OCI-LY3 (cell line): ENCODE measurements at regions not wholly inside any gene's neighbourhood (a gene's known extent, or its start where the extent isn't known, plus 50 kb on each side); places are given as distances from the start of the nearest gene placed in this dataset.
"Not testable (repeated sequence)": the region's sequence is repeated elsewhere in the genome, so short reads cannot be mapped to it uniquely, and the experiment has no call there.

Experiments
- H2AFZ ChIP-seq: fragments of 200-600, 300-600 bp; shearing (Covaris generic); 2 replicates; pipeline ENCODE4 v1.6.0; 2014; ENCODE audit warnings: antibody characterized with exemption, low read depth, low read length
- H3K27ac ChIP-seq: fragments of 200-600, 300-600 bp; sonication (generic); 2 replicates; pipeline ENCODE4 v1.5.1; 2014; ENCODE audit warnings: mild to moderate bottlenecking, low read length, moderate library complexity, mixed read lengths
- H3K27me3 ChIP-seq: fragments of 200-600, 300-600 bp; sonication (generic); 2 replicates; pipeline ENCODE4 v1.6.1; 2014; ENCODE audit warnings: low read depth, low read length, mixed read lengths
- H3K36me3 ChIP-seq: fragments of 200-600, 300-600 bp; sonication (generic); replicated peaks from 2 replicates; pipeline ENCODE3; 2014; ENCODE audit warnings: low read depth, low read length, mixed read lengths
- H3K4me1 ChIP-seq: fragments of 300-600, 200-600 bp; sonication (generic); 2 replicates; pipeline ENCODE4 v1.6.1; 2014; ENCODE audit warnings: low read length, mixed read lengths
- H3K4me2 ChIP-seq: fragments of 200-600, 300-600 bp; sonication (generic); 2 replicates; pipeline ENCODE4 v1.6.1; 2014; ENCODE audit warnings: low read length, mixed read lengths
- H3K4me3 ChIP-seq: fragments of 300-600, 200-600 bp; sonication (generic); 2 replicates; pipeline ENCODE4 v1.5.1; 2014; ENCODE audit warnings: antibody characterized with exemption, mild to moderate bottlenecking, low read length, moderate library complexity
- H3K79me2 ChIP-seq: fragments of 300-600, 200-600 bp; shearing (Covaris generic); 2 replicates; pipeline ENCODE4 v1.6.1; 2014; ENCODE audit warnings: mild to moderate bottlenecking, low read length, mixed read lengths
- H3K9ac ChIP-seq: fragments of 300-600, 200-600 bp; shearing (Covaris generic); 2 replicates; pipeline ENCODE4 v1.6.0; 2014; ENCODE audit warnings: mild to moderate bottlenecking, low read length, moderate library complexity
- H3K9me3 ChIP-seq: fragments of 200-600, 300-600 bp; shearing (Covaris generic); 2 replicates; pipeline ENCODE4 v1.6.1; 2014; ENCODE audit warnings: low read length, mixed read lengths; ENCODE audit not compliant: insufficient read depth
- H4K20me1 ChIP-seq: fragments of 200-600, 300-600 bp; sonication (generic); 2 replicates; pipeline ENCODE4 v1.6.1; 2016; ENCODE audit warnings: low read length, mixed read lengths; ENCODE audit not compliant: insufficient read depth
- CTCF ChIP-seq: fragments of 200-600, 300-600 bp; sonication (generic); IDR thresholded peaks from 2 replicates; pipeline ENCODE4 v1.5.1; 2014; ENCODE audit warnings: antibody characterized with exemption, low read length, low read depth
- EZH2phosphoT487 ChIP-seq: fragments of 200-600 bp; shearing (Covaris generic); IDR thresholded peaks from 2 replicates; pipeline ENCODE4 v1.6.1; 2018; ENCODE audit warnings: antibody characterized with exemption, mixed run types, low read depth

- Histone ChIP-seq H3K9me3 (no peaks in the 10 kb centered on the region), H2AFZ (no peak overlapping the region), H3K36me3 (no peaks in the 10 kb centered on the region), H3K79me2 (no peaks in the 10 kb centered on the region), H3K4me1 (no peaks in the 10 kb centered on the region), H3K4me3 (no peak overlapping the region), H3K9ac (no peak overlapping the region), H3K4me2 (no peak overlapping the region), H3K27me3 (no peaks in the 10 kb centered on the region), H3K27ac (no peak overlapping the region), H4K20me1 (no peaks in the 10 kb centered on the region)
- TF ChIP-seq EZH2phosphoT487 (no peak), CTCF (no peak)
These were observed 270.5 kb downstream of the TTC6 start for GRCh38 chr14:37865719-37866549.

GRCh38 chr14:37869633-37870032, 274.2 kb downstream of the TTC6 start:
- H3K4me3 ChIP-seq: no peak overlapping the region
- H3K79me2 ChIP-seq: no peaks in the 10 kb centered on the region
- no peak overlapping the region for H3K27ac ChIP-seq
- TF ChIP-seq CTCF (no peak), EZH2phosphoT487 (no peak)
- H3K4me1 ChIP-seq: no peaks in the 10 kb centered on the region
- H3K36me3 ChIP-seq: no peaks in the 10 kb centered on the region
- no peaks in the 10 kb centered on the region for H3K27me3 ChIP-seq
- H3K4me2 ChIP-seq: no peak overlapping the region
- H3K9ac ChIP-seq: no peak overlapping the region
- H2AFZ ChIP-seq: no peak overlapping the region
- no peaks in the 10 kb centered on the region for H3K9me3 ChIP-seq
- H4K20me1 ChIP-seq: no peaks in the 10 kb centered on the region

- no peak overlapping the region for H3K4me3 ChIP-seq
- no peaks in the 10 kb centered on the region for H3K4me1 ChIP-seq
- no peak for TF ChIP-seq EZH2phosphoT487
- no peak for TF ChIP-seq CTCF
- H3K27me3 ChIP-seq: no peaks in the 10 kb centered on the region
- no peak overlapping the region for H3K4me2 ChIP-seq
- no peaks in the 10 kb centered on the region for H4K20me1 ChIP-seq
- no peak overlapping the region for H3K27ac ChIP-seq
- H3K36me3 ChIP-seq: no peaks in the 10 kb centered on the region
- H3K9ac ChIP-seq: no peak overlapping the region
- no peaks in the 10 kb centered on the region for H3K79me2 ChIP-seq
- H3K9me3 ChIP-seq: no peaks in the 10 kb centered on the region
- no peak overlapping the region for H2AFZ ChIP-seq
These were observed 274.7 kb downstream of the TTC6 start for GRCh38 chr14:37870170-37870569.

- no peak for TF ChIP-seq CTCF
- no peak for TF ChIP-seq EZH2phosphoT487
These were observed 275.4 kb downstream of the TTC6 start for GRCh38 chr14:37870632-37871346.

GRCh38 chr14:37874065-37874428, 278.6 kb downstream of the TTC6 start:
- H3K36me3 ChIP-seq, H3K27ac ChIP-seq, H3K27me3 ChIP-seq, H4K20me1 ChIP-seq, H3K79me2 ChIP-seq, H3K4me1 ChIP-seq, H3K4me3 ChIP-seq, H3K9ac ChIP-seq, H3K9me3 ChIP-seq: not testable (repeated sequence)
- Histone ChIP-seq H2AFZ (peak overlapping the region; percentile 85; the same call in 1 of the 2 replicates), H3K4me2 (peak overlapping the region; percentile 75)

More at GRCh38 chr14:37870632-37871346, 275.4 kb downstream of the TTC6 start:
- H3K9me3 ChIP-seq: no peaks in the 10 kb centered on the region
- no peak overlapping the region for H2AFZ ChIP-seq
- no peaks in the 10 kb centered on the region for H3K36me3 ChIP-seq
- no peak overlapping the region for H3K4me3 ChIP-seq
- H3K27ac ChIP-seq: no peak overlapping the region
- H3K27me3 ChIP-seq: no peaks in the 10 kb centered on the region
- H3K4me1 ChIP-seq: no peaks in the 10 kb centered on the region
- no peaks in the 10 kb centered on the region for H4K20me1 ChIP-seq
- no peaks in the 10 kb centered on the region for H3K79me2 ChIP-seq
- H3K4me2 ChIP-seq: no peak overlapping the region
- no peak overlapping the region for H3K9ac ChIP-seq
